AG09319 (cell line): ENCODE measurements at regions not wholly inside any gene's neighbourhood (a gene's known extent, or its start where the extent isn't known, plus 50 kb on each side); places are given as distances from the start of the nearest gene placed in this dataset.

ENCODE experiments used
- DNase-seq: peaks from one replicate; pipeline ENCODE4 v3.0.0-alpha.2; 2010; ENCODE audit warnings: low read depth; ENCODE audit errors: extremely low read depth
- TF ChIP-seq, protein P1 (sequence below): IDR thresholded peaks from 2 replicates; pipeline ENCODE4 v1.5.1; 2011; ENCODE audit warnings: low read depth, mild to moderate bottlenecking, inconsistent platforms, low read length, moderate library complexity

DNA sequence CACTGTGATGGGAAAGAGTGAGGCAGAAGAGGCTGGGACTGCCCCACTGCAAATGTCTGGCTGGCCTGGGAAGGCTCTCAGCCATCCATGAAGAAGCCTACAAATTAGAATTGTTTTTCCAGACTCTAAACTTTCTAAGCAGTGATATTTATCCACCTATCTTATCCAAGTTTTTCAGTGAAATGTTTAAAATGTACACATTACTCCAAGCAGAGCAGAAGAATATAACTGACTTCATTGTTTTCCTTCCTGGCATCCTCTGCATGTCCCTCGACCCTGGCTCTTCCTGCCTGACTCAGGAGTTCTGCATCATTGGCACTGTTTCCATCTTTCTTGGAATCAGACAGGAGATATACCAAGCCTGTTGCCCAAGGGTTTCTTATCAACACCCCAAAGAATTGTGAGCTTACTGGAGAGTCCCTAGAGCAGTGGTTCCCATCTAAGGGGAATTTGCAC is 401.5 kb upstream of the PROK2 start:
- TF ChIP-seq, protein P1, sequence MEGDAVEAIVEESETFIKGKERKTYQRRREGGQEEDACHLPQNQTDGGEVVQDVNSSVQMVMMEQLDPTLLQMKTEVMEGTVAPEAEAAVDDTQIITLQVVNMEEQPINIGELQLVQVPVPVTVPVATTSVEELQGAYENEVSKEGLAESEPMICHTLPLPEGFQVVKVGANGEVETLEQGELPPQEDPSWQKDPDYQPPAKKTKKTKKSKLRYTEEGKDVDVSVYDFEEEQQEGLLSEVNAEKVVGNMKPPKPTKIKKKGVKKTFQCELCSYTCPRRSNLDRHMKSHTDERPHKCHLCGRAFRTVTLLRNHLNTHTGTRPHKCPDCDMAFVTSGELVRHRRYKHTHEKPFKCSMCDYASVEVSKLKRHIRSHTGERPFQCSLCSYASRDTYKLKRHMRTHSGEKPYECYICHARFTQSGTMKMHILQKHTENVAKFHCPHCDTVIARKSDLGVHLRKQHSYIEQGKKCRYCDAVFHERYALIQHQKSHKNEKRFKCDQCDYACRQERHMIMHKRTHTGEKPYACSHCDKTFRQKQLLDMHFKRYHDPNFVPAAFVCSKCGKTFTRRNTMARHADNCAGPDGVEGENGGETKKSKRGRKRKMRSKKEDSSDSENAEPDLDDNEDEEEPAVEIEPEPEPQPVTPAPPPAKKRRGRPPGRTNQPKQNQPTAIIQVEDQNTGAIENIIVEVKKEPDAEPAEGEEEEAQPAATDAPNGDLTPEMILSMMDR = no peak
- no peak for DNase-seq

GRCh38 chr3:72185549-72186399 is 400.8 kb upstream of the PROK2 start:
- TF ChIP-seq, protein P1 = no peak
- no peak for DNase-seq

GRCh38 chr3:72183489-72183888 is 398.5 kb upstream of the PROK2 start:
- DNase-seq = no peak
- TF ChIP-seq, protein P1 = no peak

DNA sequence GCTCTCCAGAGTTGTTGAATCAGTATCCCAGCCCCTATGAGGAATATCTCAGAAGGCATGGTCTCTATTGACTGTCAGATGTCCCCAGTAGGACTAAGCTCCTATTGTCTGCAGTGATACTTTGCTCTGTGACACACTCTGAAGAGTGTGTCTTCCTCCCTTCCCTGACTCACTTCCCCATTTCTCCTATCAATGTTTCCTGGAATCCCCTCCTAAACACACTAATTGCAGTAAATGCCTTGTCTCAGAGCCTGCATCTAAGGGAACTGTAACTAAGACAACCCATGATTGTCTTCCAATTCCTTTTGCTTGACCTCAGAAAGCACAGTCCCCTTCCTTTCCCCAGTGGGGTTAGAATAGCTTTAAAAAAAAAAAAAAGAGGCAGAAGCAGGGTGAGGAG is 397.3 kb upstream of the PROK2 start:
- TF ChIP-seq, protein P1 = no peak
- no peak for DNase-seq

GRCh38 chr3:72181251-72181650 is 396.3 kb upstream of the PROK2 start:
- no peak for DNase-seq
- TF ChIP-seq, protein P1 = no peak

DNA sequence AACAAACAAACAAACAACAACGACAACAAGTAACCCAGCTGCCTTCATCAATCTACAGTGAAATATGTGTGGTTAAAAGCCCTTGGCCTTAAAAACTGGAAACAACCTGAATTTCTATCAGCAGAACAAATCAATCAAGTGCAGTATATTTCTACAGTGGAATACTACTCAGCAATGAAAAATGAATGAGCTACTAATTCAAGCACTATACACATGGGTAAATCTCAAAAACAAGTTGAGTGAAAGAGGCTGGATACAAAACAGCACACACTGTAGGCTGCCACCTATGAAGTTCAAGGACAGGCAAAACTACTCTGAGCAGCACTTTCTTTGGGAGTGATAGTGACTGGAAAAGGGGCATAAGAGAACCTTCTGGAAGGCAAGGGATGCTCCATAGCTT is 395.5 kb upstream of the PROK2 start:
- DNase-seq = no peak
- TF ChIP-seq, protein P1 = no peak

- TF ChIP-seq, protein P1 = no peak
- DNase-seq = no peak
These were observed 394.1 kb upstream of the PROK2 start for GRCh38 chr3:72179107-72179464.
